Fibroblast of skin of left quadriceps (primary cell): ENCODE measurements at regions not wholly inside any gene's neighbourhood (a gene's known extent, or its start where the extent isn't known, plus 50 kb on each side); places are given as distances from the start of the nearest gene placed in this dataset.

Experiments
- DNase-seq, 2 experiments: peaks; one replicate each; pipeline ENCODE4 v3.0.0-alpha.2; 2013; ENCODE audit warnings: low read depth in 2 of 2

DNA sequence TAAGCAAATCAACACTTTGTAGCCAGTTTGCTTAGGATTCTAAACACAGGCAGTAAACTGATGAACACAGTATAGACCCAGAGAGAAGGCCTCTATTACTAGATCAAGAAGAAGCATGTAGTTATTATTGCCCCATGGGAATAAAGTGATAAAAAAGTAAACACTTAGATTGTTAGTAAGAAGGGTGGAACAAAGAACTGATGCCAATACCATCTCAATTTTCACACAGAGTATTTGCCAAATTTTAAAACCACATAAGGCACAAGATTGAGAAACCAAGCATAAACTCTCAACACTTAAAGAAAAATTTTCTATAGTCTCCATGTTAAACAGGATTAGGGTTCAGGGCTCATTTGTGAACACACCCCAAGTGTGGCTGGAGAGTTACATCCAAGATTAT is 77.0 kb upstream of the SYT1 start:
- no peak for DNase-seq

DNA sequence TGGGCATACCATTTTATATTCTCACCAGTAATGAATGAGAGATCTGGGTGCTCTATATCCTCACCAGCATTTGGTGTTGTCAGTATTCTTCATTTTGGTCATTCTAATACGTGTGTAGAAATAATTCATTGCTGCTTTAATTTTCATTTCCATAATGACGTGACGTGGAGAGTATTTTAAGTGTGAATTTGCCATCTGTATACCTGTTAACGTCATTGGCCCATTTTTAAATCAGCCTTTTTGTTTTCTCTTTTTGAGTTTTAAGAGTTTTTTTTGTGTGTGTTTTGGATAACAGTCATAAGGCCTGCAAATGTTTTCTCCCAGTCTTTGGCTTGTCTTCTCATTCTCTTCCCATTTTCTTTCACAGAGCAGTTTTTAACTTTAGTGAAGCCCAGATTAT is 74.4 kb upstream of the SYT1 start:
- DNase-seq, result no peak

DNA sequence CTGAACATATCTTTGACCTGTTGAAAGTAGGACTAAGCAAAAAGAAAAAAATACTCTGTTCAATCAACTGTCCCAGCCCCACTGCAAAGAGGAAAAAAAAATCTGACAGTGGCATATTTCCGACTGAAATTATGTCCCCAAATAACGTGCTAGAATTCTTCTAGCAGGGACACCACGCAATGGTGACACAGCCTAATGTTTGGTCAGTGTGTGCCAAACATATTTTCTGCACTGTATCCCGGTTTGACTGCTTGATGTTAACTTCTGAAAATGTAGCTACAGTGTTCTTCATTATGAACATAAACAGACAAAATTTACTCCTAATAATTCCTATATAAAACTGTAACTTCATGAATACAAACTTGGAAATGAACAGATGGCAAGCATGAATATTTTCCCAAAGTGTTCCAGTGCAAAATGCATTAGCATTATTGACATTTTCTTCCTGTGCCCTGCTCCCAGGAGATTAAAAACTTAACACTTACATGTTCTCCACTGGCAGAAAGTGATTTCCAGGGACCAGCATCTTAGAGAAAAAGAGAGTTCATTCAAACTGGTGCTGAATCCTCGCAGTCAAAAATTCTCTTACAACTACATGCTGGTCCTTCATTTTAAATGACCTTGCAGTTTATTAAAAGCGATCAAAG is 72.4 kb upstream of the SYT1 start:
- no peak for DNase-seq

DNA sequence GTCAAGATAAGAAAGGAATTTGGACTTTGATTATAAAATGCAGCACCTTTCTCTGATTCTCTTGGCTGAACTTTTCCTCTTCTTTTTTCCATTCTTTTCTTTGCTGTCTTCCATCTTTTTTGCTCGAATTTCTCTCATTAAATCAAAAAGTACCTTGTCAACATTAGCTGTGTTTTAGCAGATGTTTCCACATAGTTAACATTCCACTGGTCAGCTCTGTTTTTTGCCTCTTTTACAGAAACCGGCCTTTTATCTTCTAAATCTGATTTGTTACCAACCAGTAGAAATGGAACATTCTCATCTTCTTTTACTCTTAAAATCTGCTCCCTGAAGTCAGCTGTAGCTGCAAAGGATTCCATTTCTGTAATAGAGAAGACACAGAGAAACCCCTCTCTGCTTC is 71.1 kb upstream of the SYT1 start:
- peak; percentile 16 to 20 for DNase-seq

DNA sequence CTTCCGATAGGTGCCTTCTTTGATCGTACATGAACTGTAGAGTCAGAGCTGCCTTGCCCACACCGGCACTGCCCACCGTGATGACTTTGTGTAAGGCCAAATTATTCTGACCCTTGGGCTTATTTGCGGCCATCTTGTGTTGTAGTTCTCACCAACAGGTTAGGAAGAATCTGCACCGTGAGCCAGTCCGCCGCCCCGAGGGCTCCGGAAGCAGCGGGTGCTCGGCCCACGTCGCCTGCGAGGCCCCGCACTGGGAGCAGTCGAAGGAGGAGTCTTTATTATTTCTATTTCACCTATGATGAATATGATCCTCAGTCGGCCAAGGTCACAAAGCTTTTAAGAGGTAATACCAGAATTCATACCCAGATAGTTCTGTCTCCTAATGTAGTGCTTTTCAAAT is 70.6 kb upstream of the SYT1 start:
- DNase-seq, result no peak

DNA sequence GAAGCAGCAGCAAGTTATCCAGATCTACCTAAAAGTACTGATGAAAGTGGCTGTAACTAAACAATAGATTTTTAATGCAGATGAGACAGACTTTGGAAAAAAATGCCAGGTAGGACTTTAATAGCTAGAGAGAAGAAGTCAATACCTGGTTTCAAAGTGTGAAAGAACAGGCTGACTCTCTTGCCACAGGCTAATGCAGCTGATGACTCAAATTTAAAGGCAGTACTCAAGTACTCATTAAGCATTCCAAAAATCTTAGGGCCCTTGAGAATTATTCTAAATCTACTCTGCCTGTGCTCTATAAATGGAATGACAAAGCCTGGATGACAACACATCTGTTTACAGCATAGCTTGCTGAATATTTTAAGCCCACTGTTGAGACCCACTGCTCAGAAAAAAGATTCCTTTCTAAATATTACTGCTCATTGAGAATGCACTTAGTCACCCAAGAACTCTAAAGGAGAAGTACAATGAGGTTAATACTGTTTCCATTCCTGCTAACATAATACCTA is 68.6 kb upstream of the SYT1 start:
- DNase-seq, result no peak

DNA sequence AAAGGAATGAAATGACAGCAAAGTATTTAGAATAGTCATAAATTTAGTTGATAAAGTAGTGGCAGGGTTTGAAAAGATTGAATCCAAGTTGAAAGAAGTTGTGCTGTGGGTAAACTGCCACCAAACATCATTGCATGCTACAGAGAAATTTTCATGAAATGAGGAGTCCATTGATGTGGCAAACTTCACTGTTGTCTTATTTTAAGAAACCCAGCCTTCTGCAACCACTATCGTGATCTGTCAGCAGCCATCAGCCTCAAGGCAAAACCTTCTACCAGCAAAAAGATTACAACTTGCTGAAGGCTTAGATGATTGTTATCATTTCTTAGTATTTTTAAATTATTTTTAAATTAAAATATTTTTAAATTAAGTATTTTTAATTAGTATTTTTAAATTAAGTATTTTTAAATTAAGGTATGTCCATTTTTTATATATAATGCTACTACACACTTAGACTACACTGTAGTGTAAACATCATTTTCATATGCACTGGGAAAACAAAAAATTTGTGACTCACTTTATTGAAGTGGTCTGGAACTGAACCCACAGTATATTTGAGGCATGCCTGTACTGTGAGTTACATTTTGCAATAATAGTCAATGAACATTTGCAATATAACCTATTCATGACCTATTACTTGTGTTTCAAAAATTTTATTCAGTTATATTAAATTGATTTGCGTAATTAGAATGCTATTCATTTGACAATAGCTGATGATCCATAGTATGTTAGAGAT is 67.2 kb upstream of the SYT1 start:
- DNase-seq, result peak; percentile 15 to 24

DNA sequence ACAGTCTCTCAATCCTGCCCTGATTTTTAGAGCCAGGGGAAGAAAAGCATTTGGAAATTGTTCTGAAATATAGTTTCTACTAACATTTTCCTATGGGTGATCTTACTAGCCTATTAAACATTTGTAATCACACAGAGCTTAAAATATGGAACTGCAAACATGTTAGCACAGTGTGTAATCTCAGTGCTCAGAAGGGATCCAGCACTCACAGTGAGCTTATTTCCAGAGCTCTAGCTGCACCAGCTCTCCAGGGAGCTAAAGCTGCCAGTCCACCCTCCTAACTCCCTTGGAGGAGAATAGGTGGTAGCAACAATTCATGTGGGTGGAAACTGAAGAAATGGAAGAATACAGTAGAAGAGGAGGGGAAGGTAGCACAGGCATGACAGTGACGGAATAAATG is 64.9 kb upstream of the SYT1 start:
- DNase-seq, result no peak

DNA sequence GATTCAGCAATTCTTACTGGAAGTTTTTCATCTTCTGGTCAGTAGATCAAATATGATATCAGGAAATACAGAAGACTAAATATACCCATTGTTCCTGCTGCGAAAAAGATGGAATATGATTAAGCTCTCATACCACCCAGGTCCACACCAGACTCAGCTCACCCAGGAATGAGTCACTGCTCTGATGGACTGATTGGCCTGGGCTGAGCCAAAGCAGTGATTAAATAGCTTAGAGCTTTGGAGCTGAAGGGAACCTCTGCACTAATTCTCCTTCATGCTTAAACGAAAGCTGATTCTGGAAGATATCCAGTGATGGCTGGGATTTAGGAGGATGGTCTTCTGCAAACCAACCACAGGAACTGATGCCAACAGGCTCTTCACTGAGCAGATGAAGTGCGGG is 62.0 kb upstream of the SYT1 start:
- peak in 1 of 2 experiments; percentile 9 for DNase-seq

DNA sequence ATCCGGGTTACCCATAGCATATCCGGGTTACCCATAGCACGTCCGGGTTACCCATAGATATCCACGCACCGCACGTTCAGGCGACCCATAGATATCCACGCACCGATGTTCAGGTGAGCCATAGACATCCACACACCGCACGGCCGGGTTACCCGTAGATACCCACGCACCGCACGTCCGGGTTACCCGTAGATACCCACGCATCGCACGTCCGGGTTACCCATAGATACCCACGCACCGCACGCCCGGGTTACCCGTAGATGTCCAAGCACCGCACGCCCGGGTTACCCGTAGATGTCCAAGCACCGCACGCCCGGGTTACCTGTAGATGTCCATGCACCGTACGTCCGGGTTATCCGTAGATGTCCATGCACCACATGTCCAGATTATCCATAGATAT is 60.3 kb upstream of the SYT1 start:
- DNase-seq, result no peak
